Smooth muscle cell (in vitro differentiated cells): ENCODE measurements at regions not wholly inside any gene's neighbourhood (a gene's known extent, or its start where the extent isn't known, plus 50 kb on each side); places are given as distances from the start of the nearest gene placed in this dataset.

Experiments used
- DNase-seq: peaks from one replicate; lab custom pipeline; 2025; ENCODE audit not compliant: unreplicated experiment; lab: John Stamatoyannopoulos, UW
- H2AFZ ChIP-seq: fragments of 200-600 bp; sonication (generic); 2 replicates; pipeline ENCODE4 v1.6.0; 2016; ENCODE audit warnings: antibody characterized with exemption, low read depth, mild to moderate bottlenecking
- H3F3A ChIP-seq: fragments of 200-600 bp; sonication (generic); 2 replicates; pipeline ENCODE4 v1.6.0; 2017; ENCODE audit warnings: antibody characterized with exemption, low read depth
- H3K27ac ChIP-seq: fragments of 200-600 bp; sonication (generic); 2 replicates; pipeline ENCODE4 v1.5.1; 2016; ENCODE audit warnings: low read depth, mild to moderate bottlenecking
- H3K27me3 ChIP-seq: fragments of 200-600 bp; sonication (generic); 2 replicates; pipeline ENCODE4 v1.6.1; 2016; ENCODE audit warnings: low read depth, mild to moderate bottlenecking
- H3K36me3 ChIP-seq: fragments of 200-600 bp; sonication (generic); 2 replicates; pipeline ENCODE4 v1.5.1; 2016; ENCODE audit warnings: low read depth
- H3K4me1 ChIP-seq: fragments of 200-600 bp; sonication (generic); 2 replicates; pipeline ENCODE4 v1.5.1; 2016; ENCODE audit warnings: low read depth
- H3K4me2 ChIP-seq: fragments of 200-600 bp; sonication (generic); 2 replicates; pipeline ENCODE4 v1.6.0; 2016; ENCODE audit warnings: mild to moderate bottlenecking
- H3K4me3 ChIP-seq: fragments of 200-600 bp; sonication (generic); 2 replicates; pipeline ENCODE4 v1.5.1; 2016; ENCODE audit warnings: mild to moderate bottlenecking
- H3K79me2 ChIP-seq: fragments of 200-600 bp; sonication (generic); 2 replicates; pipeline ENCODE4 v1.6.0; 2016; ENCODE audit warnings: low read depth, mild to moderate bottlenecking
- H3K9ac ChIP-seq: fragments of 200-600 bp; sonication (generic); 2 replicates; pipeline ENCODE4 v1.6.0; 2016; ENCODE audit warnings: low read depth
- H3K9me3 ChIP-seq: fragments of 200-600 bp; sonication (generic); replicated peaks from 2 replicates; pipeline ENCODE4 v1.5.1; 2016; ENCODE audit warnings: low read depth
- H4K20me1 ChIP-seq: fragments of 200-600 bp; sonication (generic); 2 replicates; pipeline ENCODE4 v1.6.0; 2016; ENCODE audit warnings: low read depth
- CTCF ChIP-seq: fragments of 200-600 bp; sonication (generic); IDR thresholded peaks from 2 replicates; pipeline ENCODE4 v1.5.1; 2017; ENCODE audit warnings: borderline replicate concordance, mild to moderate bottlenecking, antibody characterized with exemption; ENCODE audit not compliant: insufficient read depth, poor library complexity, severe bottlenecking
- WGBS: methylation state at CpG from one replicate; pipeline ENCODE4 v1.1.7; 2016; ENCODE audit warnings: low lambda C conversion rate; 5-methylcytosine and 5-hydroxymethylcytosine counted together

- no peak for TF ChIP-seq CTCF
- no peaks in the 10 kb centered on the region for H3K27me3 ChIP-seq
- H3K79me2 ChIP-seq: no peaks in the 10 kb centered on the region
- no peak overlapping the region for H3K9ac ChIP-seq
- H3K36me3 ChIP-seq: no peaks in the 10 kb centered on the region
- no peak overlapping the region for H3K4me2 ChIP-seq
- no peaks in the 10 kb centered on the region for H3K9me3 ChIP-seq
- no peaks in the 10 kb centered on the region for H4K20me1 ChIP-seq
- H3K4me1 ChIP-seq: no peaks in the 10 kb centered on the region
- 84% methylated on average over 1 of the region's 1 CpG for WGBS
- H3K27ac ChIP-seq: no peak overlapping the region
- no peaks in the 10 kb centered on the region for H3F3A ChIP-seq
- no peak overlapping the region for H2AFZ ChIP-seq
- DNase-seq: no peak
- H3K4me3 ChIP-seq: no peak overlapping the region
Observed at GRCh38 chr9:79408200-79408599, 163.6 kb upstream of the TLE4 start.

- Histone ChIP-seq H3K27ac (no peak overlapping the region), H2AFZ (no peak overlapping the region), H3K36me3 (no peaks in the 10 kb centered on the region), H3K27me3 (no peaks in the 10 kb centered on the region), H3K9me3 (no peaks in the 10 kb centered on the region), H3K9ac (no peak overlapping the region), H3K4me3 (no peak overlapping the region), H3K79me2 (no peaks in the 10 kb centered on the region), H3K4me1 (no peaks in the 10 kb centered on the region), H3K4me2 (no peak overlapping the region), H3F3A (no peaks in the 10 kb centered on the region), H4K20me1 (no peaks in the 10 kb centered on the region)
- no peak for TF ChIP-seq CTCF
- whole genome bisulfite sequencing: 67% methylated on average over 3 of the region's 3 CpGs
- DNase-seq: no peak
Observed at GRCh38 chr9:79408617-79409016, 163.1 kb upstream of the TLE4 start.

GRCh38 chr9:79409182-79409823 lies 162.5 kb upstream of the TLE4 start:
- DNase-seq: no peak
- no peaks in the 10 kb centered on the region for H3K27me3 ChIP-seq
- 74% methylated on average over 2 of the region's 2 CpGs for WGBS
- H3K9me3 ChIP-seq: no peaks in the 10 kb centered on the region
- no peaks in the 10 kb centered on the region for H3F3A ChIP-seq
- no peak overlapping the region for H3K27ac ChIP-seq
- no peaks in the 10 kb centered on the region for H3K4me1 ChIP-seq
- TF ChIP-seq CTCF: no peak
- H3K4me3 ChIP-seq: no peak overlapping the region
- no peak overlapping the region for H3K4me2 ChIP-seq
- H3K9ac ChIP-seq: no peak overlapping the region
- no peaks in the 10 kb centered on the region for H3K36me3 ChIP-seq
- H4K20me1 ChIP-seq: no peaks in the 10 kb centered on the region
- H3K79me2 ChIP-seq: no peaks in the 10 kb centered on the region
- H2AFZ ChIP-seq: no peak overlapping the region

GRCh38 chr9:79425840-79426239 lies 145.9 kb upstream of the TLE4 start:
- DNase-seq: no peak
- no peak for TF ChIP-seq CTCF

More at GRCh38 chr9:79425840-79426239, 145.9 kb upstream of the TLE4 start:
- H3K27ac ChIP-seq: no peak overlapping the region
- H3K4me3 ChIP-seq: no peak overlapping the region
- no peaks in the 10 kb centered on the region for H3K36me3 ChIP-seq
- H3K9ac ChIP-seq: no peak overlapping the region
- H3K4me1 ChIP-seq: no peaks in the 10 kb centered on the region
- no peaks in the 10 kb centered on the region for H4K20me1 ChIP-seq
- H3K79me2 ChIP-seq: no peaks in the 10 kb centered on the region
- H3K27me3 ChIP-seq: no peaks in the 10 kb centered on the region
- H2AFZ ChIP-seq: no peak overlapping the region
- H3K4me2 ChIP-seq: no peak overlapping the region
- no peaks in the 10 kb centered on the region for H3F3A ChIP-seq
- no peaks in the 10 kb centered on the region for H3K9me3 ChIP-seq
